ENCODE measurements at regions not wholly inside any gene's neighbourhood (a gene's known extent, or its start where the extent isn't known, plus 50 kb on each side); places are given as distances from the start of the nearest gene placed in this dataset.

DNA sequence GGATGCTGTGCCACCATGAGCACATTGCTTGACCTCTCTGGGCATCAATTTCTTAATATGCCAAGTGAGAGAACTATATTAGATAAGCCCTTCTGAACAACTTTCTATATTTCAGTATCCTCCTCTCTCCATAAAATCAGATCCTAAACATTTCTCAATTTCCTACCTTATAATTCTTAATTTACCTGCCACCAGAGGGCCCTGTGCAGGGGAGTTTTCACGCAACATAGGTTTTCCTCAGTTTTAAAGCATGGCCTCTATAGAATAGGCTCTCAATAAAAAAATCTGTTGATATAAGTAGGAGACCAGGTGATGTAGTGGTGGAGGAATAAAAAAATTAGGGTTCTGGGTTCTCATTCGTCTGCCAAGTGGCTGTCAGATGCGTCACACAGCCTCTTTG is 83.7 kb upstream of the DBX1 start:
- no peak overlapping the region for H3K4me3 ChIP-seq (ENCODE audit: low read depth, low read length)
- TF ChIP-seq, protein P1, sequence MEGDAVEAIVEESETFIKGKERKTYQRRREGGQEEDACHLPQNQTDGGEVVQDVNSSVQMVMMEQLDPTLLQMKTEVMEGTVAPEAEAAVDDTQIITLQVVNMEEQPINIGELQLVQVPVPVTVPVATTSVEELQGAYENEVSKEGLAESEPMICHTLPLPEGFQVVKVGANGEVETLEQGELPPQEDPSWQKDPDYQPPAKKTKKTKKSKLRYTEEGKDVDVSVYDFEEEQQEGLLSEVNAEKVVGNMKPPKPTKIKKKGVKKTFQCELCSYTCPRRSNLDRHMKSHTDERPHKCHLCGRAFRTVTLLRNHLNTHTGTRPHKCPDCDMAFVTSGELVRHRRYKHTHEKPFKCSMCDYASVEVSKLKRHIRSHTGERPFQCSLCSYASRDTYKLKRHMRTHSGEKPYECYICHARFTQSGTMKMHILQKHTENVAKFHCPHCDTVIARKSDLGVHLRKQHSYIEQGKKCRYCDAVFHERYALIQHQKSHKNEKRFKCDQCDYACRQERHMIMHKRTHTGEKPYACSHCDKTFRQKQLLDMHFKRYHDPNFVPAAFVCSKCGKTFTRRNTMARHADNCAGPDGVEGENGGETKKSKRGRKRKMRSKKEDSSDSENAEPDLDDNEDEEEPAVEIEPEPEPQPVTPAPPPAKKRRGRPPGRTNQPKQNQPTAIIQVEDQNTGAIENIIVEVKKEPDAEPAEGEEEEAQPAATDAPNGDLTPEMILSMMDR (conservative IDR thresholded peaks at IDR 0.05; ENCODE audit: low read depth, low read length), result peak; percentile 62
- peak; percentile 8 for DNase-seq (ENCODE audit: low read depth)

DNA sequence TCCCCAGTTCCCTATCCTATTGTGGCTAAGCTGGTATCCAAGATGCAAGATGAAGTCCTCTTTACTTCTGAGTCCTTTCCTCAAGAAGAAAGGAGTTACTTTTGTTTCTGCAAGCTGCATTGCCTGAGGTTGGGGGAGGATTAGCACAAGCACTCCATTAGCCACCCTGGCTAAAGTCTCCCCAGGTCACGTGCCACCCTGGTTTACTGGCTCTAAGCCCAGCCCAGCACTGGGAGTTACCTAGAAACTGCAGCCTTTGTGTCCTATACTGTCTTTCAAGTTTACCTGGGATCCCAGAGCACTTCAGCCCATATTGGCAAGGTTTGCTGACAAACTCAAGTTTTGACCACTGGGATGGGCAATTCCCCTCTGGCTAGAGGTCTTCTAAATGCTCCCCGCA is 78.4 kb upstream of the DBX1 start:
- TF ChIP-seq, protein P1 (conservative IDR thresholded peaks at IDR 0.05; ENCODE audit: low read depth, low read length), result no peak
- no peak for DNase-seq (ENCODE audit: low read depth)
- H3K4me3 ChIP-seq (ENCODE audit: low read depth, low read length), result no peak overlapping the region

DNA sequence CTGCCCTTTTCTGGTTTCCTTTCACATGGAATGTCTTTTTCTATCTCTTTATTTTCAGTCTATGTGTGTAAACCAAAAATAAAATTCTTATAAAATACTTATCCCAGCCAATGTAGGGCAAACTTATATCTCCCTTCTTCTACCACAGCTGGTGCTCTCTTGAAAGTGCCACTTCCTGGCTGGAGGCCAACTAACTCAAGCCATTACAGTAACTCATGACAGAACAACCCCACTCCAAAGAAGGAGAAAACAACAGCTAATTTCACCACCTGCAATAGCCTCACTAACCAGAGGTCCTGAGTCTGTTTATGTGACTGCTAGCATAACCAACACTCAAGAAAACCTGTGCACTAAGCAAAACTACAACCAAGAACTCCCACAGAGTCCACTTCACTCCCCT is 74.9 kb upstream of the DBX1 start:
- no peak overlapping the region for H3K4me3 ChIP-seq (ENCODE audit: low read depth, low read length)
- TF ChIP-seq, protein P1 (conservative IDR thresholded peaks at IDR 0.05; ENCODE audit: low read depth, low read length), result no peak
- DNase-seq (ENCODE audit: low read depth), result no peak

DNA sequence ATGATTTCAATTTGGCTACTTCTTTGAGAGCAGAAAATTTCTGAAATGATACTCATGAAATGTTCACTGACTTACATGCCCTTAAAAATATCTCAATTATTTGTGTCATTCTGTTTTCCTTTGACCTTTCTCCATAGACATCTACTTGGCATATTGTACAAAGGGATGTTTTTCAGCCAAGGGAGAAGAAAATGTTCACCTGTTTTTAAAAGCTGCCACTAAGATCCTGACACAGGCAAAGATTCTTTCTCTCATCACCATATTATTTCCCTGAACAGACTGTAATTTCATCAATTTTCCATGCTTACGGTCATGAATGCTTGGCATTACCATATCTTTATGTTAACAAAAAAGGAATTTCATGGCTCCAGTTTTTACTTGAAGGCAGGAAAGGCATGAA is 67.4 kb upstream of the DBX1 start:
- H3K4me3 ChIP-seq (ENCODE audit: low read depth, low read length), result no peak overlapping the region
- TF ChIP-seq, protein P1 (conservative IDR thresholded peaks at IDR 0.05; ENCODE audit: low read depth, low read length), result no peak
- DNase-seq (ENCODE audit: low read depth), result no peak

DNA sequence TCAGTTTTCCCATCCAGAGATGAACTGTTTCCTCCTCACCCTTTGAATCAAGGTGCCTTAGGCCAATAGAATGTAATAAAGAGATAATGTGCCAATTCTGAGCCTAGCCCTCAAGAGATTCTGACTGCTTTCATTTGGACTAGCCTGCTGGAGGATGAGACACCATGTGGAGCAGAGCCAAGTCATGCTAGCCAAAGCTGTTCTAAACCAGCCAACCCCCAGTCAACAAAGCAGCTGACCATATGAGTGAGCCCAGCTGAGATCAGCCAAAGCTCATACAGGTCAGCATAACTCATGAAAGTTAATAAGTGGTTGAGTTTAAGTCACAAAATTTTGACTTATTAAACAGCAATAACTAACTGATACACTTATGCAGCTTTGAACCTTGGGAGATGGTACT is 66.7 kb upstream of the DBX1 start:
- no peak overlapping the region for H3K4me3 ChIP-seq (ENCODE audit: low read depth, low read length)
- no peak for DNase-seq (ENCODE audit: low read depth)
- TF ChIP-seq, protein P1 (conservative IDR thresholded peaks at IDR 0.05; ENCODE audit: low read depth, low read length), result no peak

DNA sequence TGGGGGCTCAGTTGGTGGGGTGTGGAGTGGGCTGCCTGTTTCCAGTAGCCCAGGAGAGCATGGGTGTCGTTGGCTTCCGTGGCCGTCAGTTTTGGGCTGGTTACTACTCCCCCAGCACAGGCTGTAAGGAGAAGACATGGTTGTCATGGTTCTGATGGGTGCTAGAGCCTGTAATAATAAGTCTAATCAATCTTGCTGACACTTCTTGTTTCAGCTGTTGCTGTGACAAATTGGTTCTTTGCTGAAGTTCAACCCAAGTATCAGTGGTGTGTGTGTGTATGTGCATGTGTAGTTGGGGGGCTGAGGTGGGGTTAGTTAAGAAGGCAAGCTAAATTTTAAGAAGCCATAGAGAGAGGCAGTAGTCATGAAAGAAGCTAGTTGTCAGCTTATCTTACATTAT is 61.3 kb upstream of the DBX1 start:
- TF ChIP-seq, protein P1 (conservative IDR thresholded peaks at IDR 0.05; ENCODE audit: low read depth, low read length), result no peak
- no peak for DNase-seq (ENCODE audit: low read depth)

DNA sequence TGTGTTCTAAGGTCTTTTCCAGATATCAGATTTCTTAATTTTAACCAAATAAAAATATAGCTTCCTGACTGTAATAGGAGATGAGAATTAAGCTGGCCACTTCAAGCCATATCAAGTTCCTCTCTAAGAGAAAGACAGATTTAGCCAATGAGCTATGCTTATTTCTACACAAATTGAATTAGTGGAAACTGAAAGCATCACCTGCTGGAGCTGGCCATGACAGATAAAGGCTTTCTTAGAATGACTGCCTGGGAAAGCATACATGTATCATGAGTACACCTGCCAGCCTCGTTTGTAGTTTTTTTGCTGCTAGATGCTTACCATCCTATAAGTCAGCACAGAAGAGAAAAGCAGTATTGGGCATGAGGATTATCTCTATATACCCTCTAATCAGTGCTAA is 53.5 kb upstream of the DBX1 start:
- no peak overlapping the region for H3K4me3 ChIP-seq (ENCODE audit: low read depth, low read length)
- DNase-seq (ENCODE audit: low read depth), result no peak
- TF ChIP-seq, protein P1 (conservative IDR thresholded peaks at IDR 0.05; ENCODE audit: low read depth, low read length), result no peak

More for the DNA sequence above, 61.3 kb upstream of the DBX1 start:
- no peak overlapping the region for H3K4me3 ChIP-seq (ENCODE audit: low read depth, low read length)
